NCI-H510A treated with DMSO at 0.1 percent for 48 hours (cell line): ENCODE measurements at regions not wholly inside any gene's neighbourhood (a gene's known extent, or its start where the extent isn't known, plus 50 kb on each side); places are given as distances from the start of the nearest gene placed in this dataset.
A peak's percentile ranks its signal among the peaks of the same experiment; 100 is the strongest.

Source experiments
- DNase-seq: peaks from one replicate; lab custom pipeline; 2025; lab: John Stamatoyannopoulos, UW

- no peak for DNase-seq
Observed at GRCh38 chr10:1950803-1951495, 213.6 kb upstream of the ADARB2 start.

GRCh38 chr10:1947464-1948003 lies 210.2 kb upstream of the ADARB2 start:
- DNase-seq = no peak

GRCh38 chr10:1944487-1944886 lies 207.2 kb upstream of the ADARB2 start:
- no peak for DNase-seq

- DNase-seq = no peak
Observed at GRCh38 chr10:1942478-1942877, 205.2 kb upstream of the ADARB2 start.

GRCh38 chr10:1939016-1939415 lies 201.7 kb upstream of the ADARB2 start:
- peak; percentile 41 for DNase-seq

GRCh38 chr10:1938317-1938716 lies 201.0 kb upstream of the ADARB2 start:
- no peak for DNase-seq

- no peak for DNase-seq
Observed at GRCh38 chr10:1935912-1936311, 198.6 kb upstream of the ADARB2 start.

- no peak for DNase-seq
Observed at GRCh38 chr10:1933215-1933614, 195.9 kb upstream of the ADARB2 start.

GRCh38 chr10:1932692-1933094 lies 195.4 kb upstream of the ADARB2 start:
- no peak for DNase-seq

GRCh38 chr10:1928606-1929005 lies 191.3 kb upstream of the ADARB2 start:
- DNase-seq = no peak

GRCh38 chr10:1923998-1924397 lies 186.7 kb upstream of the ADARB2 start:
- no peak for DNase-seq

GRCh38 chr10:1923586-1923985 lies 186.3 kb upstream of the ADARB2 start:
- peak; percentile 18 for DNase-seq

- DNase-seq = no peak
Observed at GRCh38 chr10:1920941-1921340, 183.6 kb upstream of the ADARB2 start.

- no peak for DNase-seq
Observed at GRCh38 chr10:1920127-1920526, 182.8 kb upstream of the ADARB2 start.

GRCh38 chr10:1911771-1912170 lies 174.4 kb upstream of the ADARB2 start:
- no peak for DNase-seq

- DNase-seq = no peak
Observed at GRCh38 chr10:1903982-1904381, 166.7 kb upstream of the ADARB2 start.

GRCh38 chr10:1896153-1896552 lies 158.8 kb upstream of the ADARB2 start:
- no peak for DNase-seq

- DNase-seq = no peak
Observed at GRCh38 chr10:1895691-1896090, 158.4 kb upstream of the ADARB2 start.

- no peak for DNase-seq
Observed at GRCh38 chr10:1894912-1895311, 157.6 kb upstream of the ADARB2 start.

- DNase-seq = no peak
Observed at GRCh38 chr10:1893941-1894340, 156.6 kb upstream of the ADARB2 start.

- no peak for DNase-seq
Observed at GRCh38 chr10:1886039-1886438, 148.7 kb upstream of the ADARB2 start.

- DNase-seq = no peak
Observed at GRCh38 chr10:1882728-1883127, 145.4 kb upstream of the ADARB2 start.

GRCh38 chr10:1882180-1882579 lies 144.9 kb upstream of the ADARB2 start:
- DNase-seq = no peak

- no peak for DNase-seq
Observed at GRCh38 chr10:1881636-1882035, 144.3 kb upstream of the ADARB2 start.
